Fibroblast of skin of abdomen (primary cell): ENCODE measurements at regions not wholly inside any gene's neighbourhood (a gene's known extent, or its start where the extent isn't known, plus 50 kb on each side); places are given as distances from the start of the nearest gene placed in this dataset.

Experiments used
- DNase-seq: peaks from one replicate; pipeline ENCODE4 v3.0.0-alpha.2; 2013

- DNase-seq, result no peak
Measured at GRCh38 chr5:66306844-66307315, 162.8 kb downstream of the SREK1 start.

DNA sequence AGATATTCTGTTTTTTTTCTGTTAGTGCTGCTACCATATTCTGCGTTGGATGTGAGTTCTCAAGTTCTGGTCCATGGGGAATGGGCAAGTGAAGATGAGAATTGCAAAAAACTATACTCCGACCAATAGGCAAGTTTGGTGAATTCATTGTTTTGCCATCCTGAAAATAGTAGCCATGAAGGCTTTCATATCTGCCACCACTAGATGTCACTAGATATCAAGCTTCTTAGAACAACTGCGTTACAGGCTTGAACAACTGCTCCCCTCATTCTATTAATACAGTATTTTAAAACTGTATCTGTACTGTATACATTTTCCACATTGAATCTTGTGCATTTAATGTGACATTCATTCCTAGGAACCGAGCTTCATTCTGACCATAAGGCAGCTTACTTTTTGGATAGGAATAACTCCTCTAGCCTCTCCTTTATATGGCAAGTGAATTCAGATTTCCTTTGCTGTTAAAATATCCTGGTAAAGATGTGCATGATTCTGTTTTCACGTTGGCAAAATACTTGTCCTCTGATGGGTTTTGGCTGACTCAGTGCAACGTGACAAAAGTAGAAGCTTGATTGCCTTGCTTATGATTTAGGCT, 163.6 kb downstream of the SREK1 start:
- DNase-seq, result peak; percentile 65

GRCh38 chr5:66312266-66312665, 168.2 kb downstream of the SREK1 start:
- DNase-seq, result no peak

GRCh38 chr5:66315784-66316183, 171.7 kb downstream of the SREK1 start:
- no peak for DNase-seq

DNA sequence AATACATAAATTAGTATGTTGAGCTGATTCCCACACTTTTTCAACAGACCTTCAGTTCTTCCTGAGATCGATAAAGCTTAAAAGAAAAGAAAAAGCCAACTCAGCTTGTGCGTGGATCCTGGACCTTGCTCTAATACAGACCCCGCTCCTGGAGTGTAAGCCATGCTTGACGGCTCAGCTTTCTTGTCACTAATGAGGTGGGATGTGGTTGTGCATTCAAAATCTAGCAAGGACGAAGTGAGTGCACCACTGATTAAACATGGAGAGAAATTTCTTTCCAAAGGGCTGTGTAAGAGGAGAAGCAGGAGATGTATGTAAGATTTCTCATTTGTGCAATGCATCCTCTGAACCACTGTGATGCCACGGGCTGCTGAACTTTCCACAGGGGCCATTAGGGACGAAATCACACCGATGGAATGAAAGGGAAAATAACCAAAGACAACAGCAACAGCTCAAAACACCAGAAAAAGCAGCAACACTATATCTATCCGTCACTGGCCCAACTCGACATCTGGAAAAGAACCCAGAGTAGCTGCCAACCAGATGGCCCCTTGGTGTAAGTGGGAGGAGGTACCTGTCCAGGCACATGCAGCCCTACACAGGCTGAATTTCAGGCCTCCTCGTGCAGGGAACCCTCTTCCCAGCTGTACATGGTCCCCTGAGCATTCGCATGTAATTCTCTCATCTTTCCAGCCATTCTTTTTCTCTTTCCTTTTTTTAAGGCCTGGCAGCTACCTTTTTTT, 178.9 kb downstream of the SREK1 start:
- DNase-seq, result no peak

GRCh38 chr5:66323529-66323895, 179.4 kb downstream of the SREK1 start:
- DNase-seq, result no peak

DNA sequence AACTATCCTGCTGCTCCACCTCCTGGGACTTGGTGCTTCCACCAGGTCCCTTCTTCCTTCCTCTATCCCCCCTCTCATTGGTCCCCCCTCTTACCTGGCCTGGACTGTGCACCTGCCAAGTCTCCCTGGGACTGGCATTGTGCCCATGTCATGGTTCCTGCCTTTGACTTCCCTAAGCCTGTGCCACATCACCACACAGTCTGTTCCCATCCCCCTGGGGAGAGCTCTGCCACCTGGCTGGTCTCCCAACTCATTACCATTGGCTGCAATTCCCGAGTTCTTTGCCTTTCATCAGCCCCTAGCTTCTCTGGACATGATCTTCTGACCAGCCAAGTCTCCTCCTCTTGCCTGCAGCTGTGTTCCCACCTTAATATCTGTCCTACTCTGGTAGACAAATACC, 180.3 kb downstream of the SREK1 start:
- no peak for DNase-seq

DNA sequence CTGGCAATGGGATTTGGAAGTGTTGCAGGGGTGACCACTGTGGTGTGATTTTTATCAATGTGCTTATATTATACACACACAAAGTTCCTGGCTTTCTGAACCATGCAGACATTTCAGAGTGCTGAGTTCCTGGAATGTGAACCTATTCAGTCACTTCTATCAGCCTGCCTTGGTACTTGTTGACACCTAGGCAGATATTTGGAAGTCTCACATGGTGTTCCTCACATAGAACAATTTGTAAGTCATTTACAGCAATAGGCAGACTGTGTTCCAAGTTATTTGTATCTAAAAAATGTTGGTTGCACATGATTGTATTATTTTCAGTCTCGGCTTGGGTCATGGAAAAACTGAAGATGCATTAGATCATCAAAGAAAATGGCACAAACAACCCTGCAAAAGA, 182.2 kb downstream of the SREK1 start:
- no peak for DNase-seq

- DNase-seq, result no peak
Measured at GRCh38 chr5:66327008-66327407, 182.9 kb downstream of the SREK1 start.

- DNase-seq, result no peak
Measured at GRCh38 chr5:66329078-66329477, 185.0 kb downstream of the SREK1 start.

GRCh38 chr5:66333192-66333591, 189.1 kb downstream of the SREK1 start:
- DNase-seq, result no peak

- no peak for DNase-seq
Measured at GRCh38 chr5:66337626-66338226, 193.6 kb downstream of the SREK1 start.

DNA sequence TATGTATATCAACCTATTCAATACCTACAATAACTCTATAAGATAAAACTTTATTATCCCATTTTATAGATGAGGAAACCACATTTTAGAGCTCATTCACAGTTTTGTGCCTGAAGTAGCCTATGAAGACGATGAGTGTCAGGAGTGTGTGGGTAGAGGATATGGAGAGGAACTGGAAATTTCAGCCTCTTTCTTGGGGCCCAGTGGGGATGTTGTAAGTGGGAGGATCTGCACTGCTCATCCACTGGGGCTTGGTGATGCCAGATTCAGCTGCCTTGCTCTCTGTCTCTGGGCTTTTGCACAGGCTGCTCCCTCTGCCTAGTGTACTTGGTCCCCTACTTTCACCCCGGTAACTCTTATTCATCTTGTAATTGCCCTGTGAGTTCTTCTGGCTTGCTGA, 194.7 kb downstream of the SREK1 start:
- DNase-seq, result no peak

DNA sequence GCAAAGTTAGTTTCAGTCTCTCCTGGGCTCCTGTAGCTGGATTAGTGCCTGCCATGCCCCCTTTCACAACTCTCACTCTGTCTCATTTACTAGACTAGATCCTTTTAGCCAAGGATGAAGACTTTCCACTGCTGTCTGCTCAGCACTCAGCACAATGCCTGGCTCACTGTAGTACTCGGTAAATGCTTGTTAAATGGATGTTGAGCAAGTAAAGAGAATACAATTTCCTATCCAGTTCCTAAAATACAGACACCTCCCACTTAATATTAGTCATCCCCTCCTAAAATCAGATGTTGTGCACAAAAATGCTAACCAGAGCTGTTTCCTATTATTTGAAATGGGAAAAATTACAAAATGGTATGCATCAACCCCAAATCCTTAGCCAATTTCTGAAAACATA, 195.8 kb downstream of the SREK1 start:
- no peak for DNase-seq

GRCh38 chr5:66340786-66341185, 196.7 kb downstream of the SREK1 start:
- DNase-seq, result no peak

- no peak for DNase-seq
Measured at GRCh38 chr5:66342341-66342880, 198.3 kb downstream of the SREK1 start.

GRCh38 chr5:66343370-66344071, 199.4 kb downstream of the SREK1 start:
- DNase-seq, result no peak

GRCh38 chr5:66344544-66344943, 200.4 kb downstream of the SREK1 start:
- no peak for DNase-seq

- DNase-seq, result no peak
Measured at GRCh38 chr5:66345281-66345680, 201.2 kb downstream of the SREK1 start.

DNA sequence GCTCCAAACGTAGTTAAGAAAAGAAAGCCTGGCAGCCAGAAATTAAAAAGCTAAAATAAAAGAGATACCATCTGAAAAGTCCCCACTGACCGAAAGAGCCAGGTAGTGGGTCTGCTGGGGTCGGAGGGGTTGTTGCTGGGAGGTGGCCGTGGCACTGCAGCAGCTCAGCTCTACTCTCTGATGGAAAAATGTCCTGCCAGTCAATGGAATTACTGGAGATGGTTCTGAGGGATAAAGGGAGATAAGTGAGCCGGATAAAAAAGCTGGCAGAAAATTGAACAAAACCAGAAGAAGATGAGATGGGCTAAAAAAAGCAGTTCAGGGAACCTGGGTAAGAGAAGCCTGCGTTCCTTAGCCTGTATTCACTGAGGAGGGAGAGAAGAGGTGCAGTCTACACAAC, 202.8 kb downstream of the SREK1 start:
- no peak for DNase-seq

DNA sequence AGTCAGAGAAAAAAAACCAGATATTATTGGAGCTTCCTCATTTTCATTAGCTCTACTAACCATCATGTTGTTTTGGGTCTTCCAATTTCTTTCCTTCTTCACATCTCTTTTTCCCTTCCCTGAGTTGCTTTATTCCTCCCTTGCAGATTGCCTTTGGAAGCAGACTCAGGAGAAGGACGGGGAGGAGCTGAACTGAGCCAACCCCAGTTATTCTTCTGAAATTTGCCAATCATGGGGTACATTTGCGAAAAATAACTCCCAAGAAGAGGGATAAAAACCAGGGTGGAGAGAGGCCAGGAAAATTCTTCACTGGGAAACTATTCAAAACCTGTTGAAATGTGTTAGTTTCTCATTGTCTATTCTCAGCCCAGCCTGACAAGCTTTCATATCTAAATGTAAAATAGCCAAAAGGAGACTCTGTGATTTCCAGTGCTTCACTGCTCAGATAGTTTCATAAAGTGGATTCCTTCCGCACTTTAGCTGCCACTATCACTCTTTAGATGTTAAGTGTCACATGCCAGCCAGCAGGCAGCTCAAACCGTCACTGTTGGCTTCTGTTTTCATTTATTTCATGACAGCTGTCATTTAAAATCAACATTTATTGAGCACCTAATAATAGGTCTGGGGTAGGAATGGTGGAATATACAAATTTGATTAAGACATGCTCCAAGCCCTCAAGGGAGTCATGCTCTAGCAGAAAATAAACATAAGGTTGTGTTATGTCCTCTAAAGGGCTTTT, 204.5 kb downstream of the SREK1 start:
- no peak for DNase-seq

GRCh38 chr5:66351813-66352212, 207.7 kb downstream of the SREK1 start:
- no peak for DNase-seq
